Prostate gland (tissue), 2 donors: ENCODE measurements at regions not wholly inside any gene's neighbourhood (a gene's known extent, or its start where the extent isn't known, plus 50 kb on each side); places are given as distances from the start of the nearest gene placed in this dataset.

Experiments
- POLR2A ChIP-seq: fragments of 450-650 bp; IDR thresholded peaks from one replicate; pipeline ENCODE4 v1.6.1; 2016; ENCODE audit warnings: antibody characterized with exemption, mild to moderate bottlenecking
- POLR2AphosphoS5 ChIP-seq: sonication (generic); formaldehyde crosslinking; IDR thresholded peaks from one replicate; pipeline ENCODE4 v1.6.1; 2017; ENCODE audit warnings: antibody characterized with exemption
- TF ChIP-seq, protein P1 (sequence below), 4 experiments: fragments of 200-600 bp in 2 of 4; fragments of 450-650 bp in 2 of 4; sonication (generic) in 2 of 4; IDR thresholded peaks; 1 replicate in 3 of 4; 2 replicates in 1 of 4; pipeline ENCODE4 v1.5.1; 2016 to 2019; ENCODE audit warnings: antibody characterized with exemption in 4 of 4, mild to moderate bottlenecking in 2 of 4, moderate library complexity in 2 of 4

DNA sequence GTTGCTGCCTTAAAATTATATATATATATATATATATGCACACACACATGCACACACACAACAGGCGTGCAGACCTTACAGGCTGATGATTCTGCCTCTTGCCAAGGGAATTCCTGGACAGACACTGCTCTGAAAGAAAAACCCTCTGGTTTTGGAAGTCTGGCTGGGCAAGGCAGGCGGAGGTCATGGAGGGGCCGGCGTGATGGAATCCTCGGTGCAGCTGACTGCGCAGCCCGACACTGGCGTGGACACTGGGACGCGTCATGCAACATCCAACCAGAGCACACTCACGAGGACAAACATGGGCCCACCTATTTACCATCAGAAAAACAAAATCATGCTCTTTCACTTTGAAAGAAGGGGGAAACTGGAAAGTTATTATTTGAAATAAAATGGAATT lies 235.3 kb downstream of the ZNF516 start:
- TF ChIP-seq, protein P1, sequence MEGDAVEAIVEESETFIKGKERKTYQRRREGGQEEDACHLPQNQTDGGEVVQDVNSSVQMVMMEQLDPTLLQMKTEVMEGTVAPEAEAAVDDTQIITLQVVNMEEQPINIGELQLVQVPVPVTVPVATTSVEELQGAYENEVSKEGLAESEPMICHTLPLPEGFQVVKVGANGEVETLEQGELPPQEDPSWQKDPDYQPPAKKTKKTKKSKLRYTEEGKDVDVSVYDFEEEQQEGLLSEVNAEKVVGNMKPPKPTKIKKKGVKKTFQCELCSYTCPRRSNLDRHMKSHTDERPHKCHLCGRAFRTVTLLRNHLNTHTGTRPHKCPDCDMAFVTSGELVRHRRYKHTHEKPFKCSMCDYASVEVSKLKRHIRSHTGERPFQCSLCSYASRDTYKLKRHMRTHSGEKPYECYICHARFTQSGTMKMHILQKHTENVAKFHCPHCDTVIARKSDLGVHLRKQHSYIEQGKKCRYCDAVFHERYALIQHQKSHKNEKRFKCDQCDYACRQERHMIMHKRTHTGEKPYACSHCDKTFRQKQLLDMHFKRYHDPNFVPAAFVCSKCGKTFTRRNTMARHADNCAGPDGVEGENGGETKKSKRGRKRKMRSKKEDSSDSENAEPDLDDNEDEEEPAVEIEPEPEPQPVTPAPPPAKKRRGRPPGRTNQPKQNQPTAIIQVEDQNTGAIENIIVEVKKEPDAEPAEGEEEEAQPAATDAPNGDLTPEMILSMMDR (IDR thresholded peaks at IDR 0.05): no peak
- no peak for TF ChIP-seq POLR2AphosphoS5
- TF ChIP-seq POLR2A: no peak
